K562 (cell line): ENCODE measurements at regions not wholly inside any gene's neighbourhood (a gene's known extent, or its start where the extent isn't known, plus 50 kb on each side); places are given as distances from the start of the nearest gene placed in this dataset.

Experiments used
- ATAC-seq: fragments of 200-7000 bp; cut with Tn5 transposase; 3 replicates; pipeline ENCODE4 v1.9.1; 2020; ENCODE audit warnings: moderate library complexity
- BruUV-seq: library from RNA; stranded (reverse); fragments of 400-500 nt; replicated peaks from 2 replicates; lab custom pipeline; 2021; lab: Mats Ljungman, UMichigan
- CTCF ChIA-PET: fragments of 300-600 bp; formaldehyde crosslinking; extraction: SDS; loops from one replicate; lab custom pipeline; 2021; ENCODE audit warnings: low intra/inter-chr PET ratio; lab: Yijun Ruan, JAX
- POLR2A ChIA-PET: fragments of 300-600, 350-650 bp; sonication (Branson Sonifier 250); formaldehyde crosslinking; extraction: SDS; loops from one replicate; lab custom pipeline; 2021; ENCODE audit warnings: antibody characterized with exemption, inconsistent platforms; lab: Yijun Ruan, JAX
- DNase-seq, 4 experiments: peaks; one replicate each; pipeline versions ENCODE4 v3.0.0 to v3.0.0-alpha.2; 2011 to 2018; ENCODE audit warnings: low spot score in 3 of 4, mixed read lengths in 3 of 4; ENCODE audit errors: extremely low read depth in 1 of 4
- FAIRE-seq: peaks from 2 replicates; lab custom pipeline; 2011; peaks lifted over from hg19 to GRCh38; lab: Jason Lieb, UNC
- H2AFZ ChIP-seq: 2 replicates; pipeline ENCODE4 v1.6.0; 2011; ENCODE audit warnings: low read depth, low read length, control low read depth, inconsistent platforms
- H3K27ac ChIP-seq: fragments of 200-600 bp; 3 replicates; pipeline ENCODE4 v1.8.0; 2011; ENCODE audit warnings: low read depth, mild to moderate bottlenecking, control low read depth, inconsistent platforms, low read length, moderate library complexity, mixed read lengths; ENCODE audit errors: extremely low read depth
- H3K27me3 ChIP-seq, 2 experiments: fragments of 300-600 bp in 1 of 2; 2 replicates in 1 of 2; 3 replicates in 1 of 2; pipeline versions ENCODE4 v1.6.0 to v1.8.0; 2011; ENCODE audit warnings: inconsistent platforms in 2 of 2, low read length in 2 of 2, mild to moderate bottlenecking in 1 of 2, mixed read lengths in 1 of 2, moderate library complexity in 1 of 2; ENCODE audit not compliant: control insufficient read depth in 2 of 2, insufficient read depth in 2 of 2
- H3K36me3 ChIP-seq: fragments of 300-600 bp; 3 replicates; pipeline ENCODE4 v1.8.0; 2011; ENCODE audit warnings: mild to moderate bottlenecking, low read length, inconsistent platforms; ENCODE audit not compliant: control insufficient read depth, insufficient read depth
- H3K4me1 ChIP-seq, 2 experiments: fragments of 200-600 bp in 1 of 2; replicated peaks in 1 of 2; 2 replicates in 1 of 2; 3 replicates in 1 of 2; pipeline versions ENCODE4 v1.5.1 to v1.8.0; 2011; ENCODE audit warnings: inconsistent platforms in 2 of 2, low read length in 2 of 2, mild to moderate bottlenecking in 1 of 2, mixed read lengths in 1 of 2, moderate library complexity in 1 of 2; ENCODE audit not compliant: control insufficient read depth in 2 of 2, insufficient read depth in 2 of 2
- H3K4me2 ChIP-seq: 2 replicates; pipeline ENCODE4 v1.6.1; 2011; ENCODE audit warnings: low read length, control low read depth, inconsistent platforms, mixed read lengths; ENCODE audit not compliant: insufficient read depth
- H3K4me3 ChIP-seq: fragments of 200-600 bp; sonication (generic), shearing (Covaris generic); 2 replicates; pipeline ENCODE4 v1.5.1; 2016; ENCODE audit warnings: control low read depth, inconsistent platforms
- H3K79me2 ChIP-seq: fragments of 200-600 bp; 3 replicates; pipeline ENCODE4 v1.8.0; 2011; ENCODE audit warnings: low read length, inconsistent platforms; ENCODE audit not compliant: control insufficient read depth, insufficient read depth
- H3K9ac ChIP-seq, 2 experiments: 2 replicates each; pipeline versions ENCODE4 v1.6.0 to v1.6.1; 2011; ENCODE audit warnings: low read depth in 2 of 2, low read length in 2 of 2, control low read depth in 1 of 2, inconsistent platforms in 1 of 2, mild to moderate bottlenecking in 1 of 2, mixed read lengths in 1 of 2; ENCODE audit not compliant: insufficient read depth in 1 of 2
- H3K9me1 ChIP-seq: one replicate; pipeline ENCODE4 v1.6.0; 2011; ENCODE audit warnings: inconsistent platforms, mild to moderate bottlenecking, low read length, moderate library complexity; ENCODE audit not compliant: control insufficient read depth, insufficient read depth
- H3K9me3 ChIP-seq: replicated peaks from 2 replicates; pipeline ENCODE4 v1.5.1; 2011; ENCODE audit warnings: low read depth, low read length, inconsistent platforms; ENCODE audit not compliant: control insufficient read depth, insufficient read depth
- H4K20me1 ChIP-seq: replicated peaks from 2 replicates; pipeline ENCODE4 v1.6.1; 2011; ENCODE audit warnings: low read length, inconsistent platforms, mixed read lengths; ENCODE audit not compliant: control insufficient read depth, insufficient read depth
- CREB5 ChIP-seq: fragments of 250-450 bp; sonication (Bioruptor Pico); IDR thresholded peaks from 2 replicates; pipeline ENCODE4 v1.5.0; 2020; ENCODE audit warnings: mild to moderate bottlenecking
- HBP1 ChIP-seq: fragments of 450-650 bp; formaldehyde crosslinking; IDR thresholded peaks from 2 replicates; pipeline ENCODE4 v1.4.0; 2022; ENCODE audit warnings: missing genetic modification characterization
- MAZ ChIP-seq, 2 experiments: fragments of 450-650 bp in 1 of 2; sonication (generic) in 1 of 2; formaldehyde crosslinking; IDR thresholded peaks in 1 of 2; conservative IDR thresholded peaks in 1 of 2; 2 replicates each; pipeline versions ENCODE4 v1.4.0 to v1.5.0; 2020; ENCODE audit warnings: mild to moderate bottlenecking in 1 of 2, missing genetic modification reagents in 1 of 2
- SMAD1 ChIP-seq: fragments of 150-350 bp; IDR thresholded peaks from 2 replicates; pipeline ENCODE4 v1.6.1; 2014; ENCODE audit warnings: low read length, low read depth; ENCODE audit not compliant: partially characterized antibody
- TCF7L2 ChIP-seq: fragments of 150-350 bp; IDR thresholded peaks from 2 replicates; pipeline ENCODE4 v1.6.1; 2016; ENCODE audit warnings: low read depth, mild to moderate bottlenecking, low read length, moderate library complexity
- TCFL5 ChIP-seq: fragments of 250-450 bp; sonication (Bioruptor Pico); conservative IDR thresholded peaks from 2 replicates; pipeline ENCODE4 v1.6.1; 2021; ENCODE audit warnings: mild to moderate bottlenecking, moderate library complexity, matching md5 sums
- WGBS: fragments of 100-300 bp; shearing (Covaris generic); methylation state at CpG from one replicate; pipeline ENCODE4 v1.1.6; 2016; ENCODE audit warnings: low coverage, mixed read lengths; ENCODE audit not compliant: insufficient coverage; ENCODE audit errors: missing lambda C conversion rate; 5-methylcytosine and 5-hydroxymethylcytosine counted together
- in situ Hi-C: fragments of 300-500 bp; cut with MboI; formaldehyde crosslinking; loops from 4 replicates; pipeline ENCODE4 v1.15.0; 2018; ENCODE audit warnings: inconsistent platforms, mixed read lengths
- intact Hi-C: fragments of 100-400 bp; cut with micrococcal nuclease; formaldehyde crosslinking; loops from 2 replicates; pipeline ENCODE4 v1.14.2; 2022

GRCh38 chr11:29483831-29484230, 533.0 kb downstream of the KCNA4 start:
- Histone ChIP-seq H3K27ac (no peak overlapping the region), H3K9me3 (no peaks in the 10 kb centered on the region), H3K9ac (no peak overlapping the region), H4K20me1 (no peaks in the 10 kb centered on the region), H3K79me2 (no peaks in the 10 kb centered on the region), H3K27me3 (no peaks in the 10 kb centered on the region), H3K4me3 (no peak overlapping the region), H3K4me1 (no peaks in the 10 kb centered on the region), H3K9me1 (no peaks in the 10 kb centered on the region), H3K36me3 (no peaks in the 10 kb centered on the region), H2AFZ (no peak overlapping the region), H3K4me2 (no peak overlapping the region)
- CTCF ChIA-PET: no interaction called here
- TF ChIP-seq TCFL5 (no peak), SMAD1 (no peak), TCF7L2 (no peak), MAZ (CRISPR knock-in tag; conservative IDR thresholded peaks at IDR 0.05 in 1 of 2, IDR thresholded peaks at IDR 0.05 in 1 of 2) (no peak), CREB5 (CRISPR knock-in tag) (no peak), HBP1 (CRISPR knock-in tag) (no peak)
- DNase-seq: no peak
- WGBS: 9% methylated on average over 2 of the region's 2 CpGs
- BruUV-seq: no TSS peak
- FAIRE-seq: no peak
- POLR2A ChIA-PET: no interaction called here
- no peak for ATAC-seq
- in situ Hi-C loops: no loop called here
- intact Hi-C loops: no loop called here
